Stimulated activated CD4-positive, alpha-beta T cell treated with anti-CD3 and anti-CD28 coated beads, Interleukin-4, amount 100 ng/mL, for 1 hour (primary cell): ENCODE measurements at regions not wholly inside any gene's neighbourhood (a gene's known extent, or its start where the extent isn't known, plus 50 kb on each side); places are given as distances from the start of the nearest gene placed in this dataset.
"Not testable (repeated sequence)": the region's sequence is repeated elsewhere in the genome, so short reads cannot be mapped to it uniquely, and the experiment has no call there.

Source experiments
- DNase-seq: peaks from one replicate; pipeline ENCODE4 v3.0.0-alpha.2; 2020

DNA sequence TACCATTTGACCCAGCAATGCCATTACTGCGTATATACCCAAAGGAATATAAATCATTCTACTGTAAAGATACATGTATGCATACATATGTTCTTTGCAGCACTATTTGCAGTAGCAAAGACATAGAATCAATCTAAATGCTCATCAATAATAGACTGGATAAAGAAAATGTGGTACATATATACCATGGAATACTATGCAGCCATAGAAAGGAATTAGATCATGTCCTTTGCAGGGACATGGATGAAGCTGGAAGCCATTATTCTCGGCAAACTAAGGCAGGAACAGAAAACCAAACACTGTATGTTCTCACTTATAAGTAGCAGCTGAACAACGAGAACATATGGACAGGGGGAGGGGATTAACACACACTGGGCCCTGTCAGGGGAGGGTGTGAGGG is 54.8 kb upstream of the ZNF30 start:
- not testable (repeated sequence) for DNase-seq

DNA sequence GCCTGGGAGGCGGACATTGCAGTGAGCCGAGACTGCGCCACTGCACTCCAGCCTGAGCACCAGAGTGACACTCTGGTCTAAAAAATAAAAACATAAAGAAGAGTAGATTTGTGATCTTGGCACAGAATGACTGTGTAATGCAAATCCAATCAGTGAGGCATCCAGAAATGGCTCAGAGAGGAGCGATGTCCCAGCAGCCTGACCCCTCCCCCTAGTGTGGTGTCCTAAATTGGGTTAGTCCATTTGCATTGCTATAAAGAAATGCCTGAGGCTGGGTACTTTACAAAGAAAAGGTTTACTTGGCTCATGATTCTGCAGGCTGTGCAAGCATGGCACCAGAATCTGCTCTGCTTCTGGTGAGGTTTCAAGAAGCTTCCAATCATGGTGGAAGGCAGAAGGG is 59.1 kb upstream of the ZNF30 start:
- DNase-seq = no peak

DNA sequence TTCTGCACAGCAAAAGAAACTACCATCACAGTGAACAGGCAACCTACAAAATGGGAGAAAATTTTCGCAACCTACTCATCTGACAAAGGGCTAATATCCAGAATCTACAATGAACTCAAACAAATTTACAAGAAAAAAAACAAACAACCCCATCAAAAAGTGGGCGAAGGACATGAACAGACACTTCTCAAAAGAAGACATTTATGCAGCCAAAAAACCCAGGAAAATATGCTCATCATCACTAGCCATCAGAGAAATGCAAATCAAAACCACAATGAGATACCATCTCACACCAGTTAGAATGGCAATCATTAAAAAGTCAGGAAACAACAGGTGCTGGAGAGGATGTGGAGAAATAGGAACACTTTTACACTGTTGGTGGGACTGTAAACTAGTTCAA is 61.5 kb upstream of the ZNF30 start:
- not testable (repeated sequence) for DNase-seq

DNA sequence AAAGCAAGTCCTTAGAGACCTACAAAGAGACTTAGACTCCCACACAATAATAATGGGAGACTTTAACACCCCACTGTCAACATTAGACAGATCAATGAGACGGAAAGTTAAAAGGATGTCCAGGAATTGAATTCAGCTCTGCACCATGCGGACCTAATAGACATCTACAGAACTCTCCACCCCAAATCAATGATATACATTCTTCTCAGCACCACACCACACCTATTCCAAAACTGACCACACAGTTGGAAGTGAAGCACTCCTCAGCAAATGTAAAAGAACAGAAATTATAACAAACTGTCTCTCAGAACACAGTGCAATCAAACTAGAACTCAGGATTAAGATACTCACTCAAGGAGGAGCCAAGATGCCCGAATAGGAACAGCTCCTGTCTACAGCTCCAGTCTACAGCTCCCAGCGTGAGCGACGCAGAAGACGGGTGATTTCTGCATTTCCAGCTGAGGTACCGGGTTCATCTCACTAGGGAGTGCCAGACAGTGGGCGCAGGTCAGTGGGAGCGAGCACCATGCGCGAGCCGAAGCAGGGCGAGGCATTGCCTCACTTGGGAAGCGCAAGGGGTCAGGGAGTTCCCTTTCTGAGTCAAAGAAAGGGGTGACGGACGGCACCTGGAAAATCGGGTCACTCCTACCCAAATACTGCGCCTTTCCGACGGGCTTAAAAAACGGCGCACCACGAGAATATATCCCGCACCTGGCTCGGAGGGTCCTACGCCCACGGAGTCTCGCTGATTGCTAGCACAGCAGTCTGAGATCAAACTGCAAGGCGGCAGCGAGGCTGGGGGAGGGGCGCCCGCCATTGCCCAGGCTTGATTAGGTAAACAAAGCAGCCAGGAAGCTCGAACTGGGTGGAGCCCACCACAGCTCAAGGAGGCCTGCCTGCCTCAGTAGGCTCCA is 66.6 kb upstream of the ZNF30 start:
- not testable (repeated sequence) for DNase-seq

DNA sequence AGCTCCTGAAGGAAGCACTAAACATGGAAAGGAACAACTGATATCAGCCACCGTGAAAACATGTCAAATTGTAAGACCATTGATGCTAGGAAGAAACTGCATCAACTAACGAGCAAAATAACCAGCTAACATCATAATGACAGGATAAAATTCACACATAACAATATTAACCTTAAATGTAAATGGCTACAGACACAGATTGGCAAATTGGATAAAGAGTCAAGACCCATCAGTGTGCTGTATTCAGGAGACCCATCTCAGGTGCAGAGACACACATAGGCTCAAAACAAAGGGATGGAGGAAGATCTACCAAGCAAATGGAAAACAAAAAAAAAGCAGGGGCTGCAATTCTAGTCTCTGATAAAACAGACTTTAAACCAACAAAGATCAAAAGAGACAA is 67.4 kb upstream of the ZNF30 start:
- DNase-seq = not testable (repeated sequence)

DNA sequence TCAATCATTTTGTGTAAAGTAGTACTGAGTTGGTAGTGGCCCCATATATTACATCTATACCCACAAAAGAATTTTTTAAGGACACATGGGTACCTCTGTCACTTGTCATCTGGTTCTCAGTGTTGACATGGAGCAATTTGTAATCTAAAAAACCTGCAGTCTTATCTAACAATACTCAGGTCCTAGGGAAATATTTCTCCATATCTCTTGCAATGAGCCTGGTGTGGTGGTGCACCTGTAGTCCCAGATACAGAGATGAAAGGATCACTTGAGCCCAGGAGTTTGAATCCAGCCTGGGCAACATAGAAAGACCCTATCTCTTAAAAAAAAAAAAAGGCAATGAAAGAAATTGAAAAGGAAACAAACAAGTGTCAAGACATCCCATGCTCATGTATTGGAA is 70.7 kb upstream of the ZNF30 start:
- DNase-seq = no peak

DNA sequence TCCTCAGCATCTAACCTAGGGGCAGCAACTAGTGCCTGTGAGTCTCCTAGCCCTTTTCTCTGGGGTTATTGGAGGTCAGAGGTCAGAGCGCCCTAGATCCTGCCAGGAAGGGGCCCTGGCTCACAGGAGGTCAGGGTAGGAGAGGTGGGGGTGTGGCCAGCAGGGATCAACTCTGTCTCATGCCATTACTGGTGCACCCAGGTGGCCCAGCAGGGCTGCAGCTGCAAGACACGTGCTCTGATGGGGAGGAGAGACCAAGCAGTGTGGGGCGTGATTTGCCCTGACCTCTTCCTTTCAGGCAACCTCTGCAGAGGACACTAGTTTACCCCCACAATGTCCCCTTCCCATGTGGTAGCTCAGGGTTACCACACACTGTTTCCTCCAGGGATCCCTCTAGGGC is 73.3 kb upstream of the ZNF30 start:
- no peak for DNase-seq

DNA sequence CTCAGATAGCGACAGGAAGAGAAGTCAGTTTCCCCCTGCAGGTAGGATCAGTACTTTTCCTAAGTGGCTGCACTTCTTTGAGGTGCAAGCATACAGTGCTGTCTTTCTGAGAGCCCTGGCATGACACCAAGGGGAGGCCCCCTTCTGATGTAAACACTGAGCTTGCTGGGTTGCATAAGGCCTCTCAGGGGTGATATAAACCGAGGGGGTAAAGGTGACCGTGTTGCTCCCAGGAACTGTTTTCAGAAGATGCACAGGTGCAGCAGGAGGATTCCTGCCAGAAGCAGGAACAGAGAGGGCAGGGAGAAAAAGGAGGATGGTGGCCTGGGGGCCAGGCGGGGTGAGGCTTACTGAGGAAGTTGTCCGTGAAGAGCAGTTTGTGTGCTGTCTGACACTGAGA is 74.0 kb upstream of the ZNF30 start:
- DNase-seq = no peak

DNA sequence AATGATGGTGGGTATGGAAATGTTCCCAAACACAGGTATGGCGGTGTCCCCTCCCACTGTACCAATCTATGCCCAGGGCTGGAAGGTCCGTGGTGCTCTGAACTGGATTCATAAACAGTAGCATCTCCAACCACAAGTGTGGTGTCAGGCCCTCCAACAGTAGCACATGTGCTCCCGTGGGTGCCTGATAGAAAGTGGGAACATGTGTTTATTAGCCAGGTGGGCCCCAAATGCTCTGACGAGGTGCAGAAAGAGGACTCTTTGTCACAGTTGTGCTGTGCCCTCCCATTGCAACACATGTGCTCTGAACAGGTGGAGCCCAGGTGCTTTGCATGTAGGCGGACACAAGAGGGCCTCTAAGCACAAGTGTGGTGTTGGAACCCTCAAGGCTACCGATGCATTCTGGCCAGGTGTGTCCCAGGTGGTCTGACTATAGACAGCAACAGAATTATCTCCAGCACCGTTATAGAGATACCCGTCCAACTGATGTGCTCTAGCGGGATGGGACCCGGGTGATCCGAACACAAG is 75.4 kb upstream of the ZNF30 start:
- no peak for DNase-seq

DNA sequence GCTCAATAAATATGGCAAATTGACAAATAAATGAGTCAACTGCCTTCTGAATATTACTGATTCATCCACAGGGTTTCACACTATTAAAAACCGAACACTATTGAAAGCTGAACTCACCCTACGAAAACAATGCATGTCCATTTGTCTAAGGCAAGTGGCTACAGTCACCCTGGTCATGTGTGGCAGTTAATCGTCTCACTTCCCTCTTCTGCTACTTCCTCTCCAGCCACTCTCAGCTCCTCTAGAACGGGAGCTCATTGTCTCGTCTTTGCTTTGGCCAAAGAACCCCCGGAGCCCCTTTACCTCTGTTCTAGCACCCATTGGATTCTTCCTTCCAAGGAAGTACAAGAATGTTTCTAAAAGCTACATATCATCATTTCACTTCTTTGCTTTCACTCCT is 74.4 kb upstream of the ZNF599 start:
- DNase-seq = no peak

DNA sequence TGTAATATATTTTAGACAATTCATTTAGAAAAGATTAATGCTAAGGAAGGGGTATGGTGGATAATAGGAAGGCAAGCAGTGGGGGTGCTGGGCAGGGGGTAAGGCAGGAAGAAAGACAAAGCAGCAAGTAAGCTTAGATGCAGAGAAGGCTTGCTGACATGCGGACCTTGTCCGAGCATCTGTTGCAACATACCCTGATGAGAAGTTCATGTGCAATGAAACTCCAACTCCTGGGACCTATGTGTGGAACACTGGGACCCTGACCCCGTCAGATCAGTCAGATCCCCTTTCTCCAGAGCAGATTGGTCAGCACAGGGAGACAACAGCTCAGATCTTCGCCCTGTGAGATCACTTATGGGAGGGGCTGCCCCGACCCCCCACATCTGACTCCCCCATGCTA is 71.3 kb upstream of the ZNF599 start:
- DNase-seq = no peak

DNA sequence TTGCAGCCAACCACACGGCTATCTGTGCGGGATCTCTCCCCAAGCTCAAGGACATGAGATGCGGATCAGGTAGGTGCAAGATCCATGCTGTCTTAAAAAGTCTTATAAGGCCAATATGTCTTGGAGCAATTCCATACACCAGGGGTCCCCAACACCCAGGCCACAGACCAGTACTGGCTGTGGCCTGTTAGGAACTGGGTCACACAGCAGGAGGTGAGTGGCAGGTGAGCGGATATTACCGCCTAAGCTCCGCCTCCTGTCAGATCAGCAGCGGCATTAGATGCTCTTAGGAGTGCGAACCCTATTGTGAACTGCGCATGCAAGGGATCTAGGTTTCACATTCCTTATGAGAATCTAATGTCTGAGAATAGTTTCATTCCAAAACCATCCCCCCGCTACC is 68.8 kb upstream of the ZNF599 start:
- no peak for DNase-seq

DNA sequence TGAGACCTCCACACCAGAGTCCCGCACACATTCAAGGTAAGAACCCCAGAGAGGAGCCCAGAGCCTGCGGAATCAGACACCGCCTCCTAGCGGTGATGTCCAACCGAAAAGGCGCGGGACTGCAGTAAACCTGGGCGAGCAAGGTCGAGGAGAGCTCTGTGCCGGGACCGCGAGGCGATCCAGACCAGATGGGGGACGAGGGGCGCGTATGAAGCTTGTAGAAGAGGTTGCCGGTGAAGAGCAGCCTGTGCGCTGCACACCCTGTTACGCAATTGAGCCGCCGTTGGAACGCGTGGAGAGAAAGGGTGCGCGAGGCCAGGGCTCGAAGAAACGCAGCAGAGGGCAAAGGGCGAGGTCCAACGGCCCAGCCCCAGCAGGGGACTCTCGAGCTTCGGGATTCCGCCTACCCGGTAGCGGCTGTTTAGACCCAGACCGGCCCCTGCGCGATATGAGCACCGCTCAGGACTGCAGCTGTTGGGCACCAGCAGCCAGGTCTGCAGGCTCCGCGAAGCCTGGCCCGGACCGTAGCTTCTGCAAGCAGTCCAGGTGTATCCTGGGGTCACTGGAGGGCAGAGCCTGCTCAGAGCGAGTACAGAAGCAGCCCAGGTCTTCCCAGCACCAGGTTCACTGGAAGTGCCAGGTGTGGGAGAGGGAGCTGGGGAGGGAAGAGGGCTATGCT is 65.9 kb upstream of the ZNF599 start:
- peak; percentile 33 for DNase-seq

DNA sequence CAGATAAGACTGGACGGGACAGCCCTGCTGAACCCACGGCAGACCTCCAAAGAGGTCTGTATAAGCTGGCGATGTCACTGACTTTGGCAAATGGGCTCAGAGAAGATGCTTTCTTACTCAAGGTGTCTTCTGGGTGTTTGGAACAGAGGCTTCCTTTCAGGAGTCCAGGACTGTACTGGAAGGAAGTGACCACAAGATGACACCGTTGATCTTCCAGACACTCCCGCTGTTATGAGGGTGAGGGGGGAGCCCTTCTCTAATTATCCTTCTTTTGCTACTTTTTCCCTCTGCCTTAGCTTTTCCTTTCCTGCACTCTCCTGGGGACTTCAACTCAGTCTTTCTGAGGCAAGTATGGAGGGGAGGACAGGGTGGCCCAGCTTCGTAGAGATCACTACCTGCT is 65.2 kb upstream of the ZNF599 start:
- DNase-seq = no peak

DNA sequence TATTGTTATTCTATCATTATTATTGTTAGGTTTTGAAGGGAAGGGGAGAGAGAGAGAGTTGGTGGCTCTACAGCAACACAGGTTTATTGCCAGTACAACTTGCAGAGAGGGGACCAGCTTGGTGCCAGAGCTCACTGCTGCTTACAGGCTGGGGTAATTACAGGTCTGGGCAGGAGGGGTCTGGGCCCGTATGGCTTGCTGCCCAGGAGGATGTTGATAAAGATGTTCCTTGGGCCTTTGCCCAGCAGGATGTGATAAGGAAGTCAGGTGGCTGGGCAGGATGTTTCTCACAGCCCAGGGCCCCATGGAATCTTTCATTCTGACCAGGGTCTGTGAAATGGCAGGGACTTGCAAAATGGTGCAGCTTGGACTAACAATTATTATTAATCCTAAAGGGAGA is 64.2 kb upstream of the ZNF599 start:
- DNase-seq = no peak

DNA sequence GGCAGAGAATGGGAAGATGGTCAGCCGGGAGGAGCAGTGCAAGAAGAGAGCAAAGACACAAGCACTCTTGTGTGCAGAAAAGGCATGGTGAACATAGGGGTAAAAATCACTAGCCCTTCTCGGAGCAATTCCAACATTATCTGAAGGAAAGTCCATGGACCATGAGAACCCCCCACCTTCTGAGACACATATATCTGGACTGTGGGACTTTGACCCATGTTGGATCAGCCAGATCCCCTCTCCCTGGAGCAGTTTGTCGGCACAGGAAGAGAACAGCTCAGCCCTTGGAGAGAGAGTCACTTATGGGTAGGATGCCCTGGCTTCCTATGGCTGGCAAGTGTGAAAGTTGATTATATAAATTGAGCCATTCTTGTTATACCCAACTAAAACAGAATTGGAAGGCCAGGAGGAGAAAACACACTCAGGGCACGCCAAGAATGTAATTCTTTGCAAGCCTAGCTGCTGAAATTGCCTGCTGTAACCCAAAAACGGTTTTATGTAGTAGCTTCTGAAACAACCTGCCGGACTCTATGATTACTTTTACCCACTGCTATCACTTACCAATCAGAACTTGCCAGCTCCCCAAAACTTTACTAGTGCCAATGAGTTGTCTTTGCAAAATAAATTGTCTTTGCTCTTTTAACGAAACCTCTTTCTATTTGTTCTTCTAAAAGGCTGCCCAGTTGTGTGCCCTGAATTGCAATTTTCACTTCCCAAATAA is 62.8 kb upstream of the ZNF599 start:
- DNase-seq = no peak

DNA sequence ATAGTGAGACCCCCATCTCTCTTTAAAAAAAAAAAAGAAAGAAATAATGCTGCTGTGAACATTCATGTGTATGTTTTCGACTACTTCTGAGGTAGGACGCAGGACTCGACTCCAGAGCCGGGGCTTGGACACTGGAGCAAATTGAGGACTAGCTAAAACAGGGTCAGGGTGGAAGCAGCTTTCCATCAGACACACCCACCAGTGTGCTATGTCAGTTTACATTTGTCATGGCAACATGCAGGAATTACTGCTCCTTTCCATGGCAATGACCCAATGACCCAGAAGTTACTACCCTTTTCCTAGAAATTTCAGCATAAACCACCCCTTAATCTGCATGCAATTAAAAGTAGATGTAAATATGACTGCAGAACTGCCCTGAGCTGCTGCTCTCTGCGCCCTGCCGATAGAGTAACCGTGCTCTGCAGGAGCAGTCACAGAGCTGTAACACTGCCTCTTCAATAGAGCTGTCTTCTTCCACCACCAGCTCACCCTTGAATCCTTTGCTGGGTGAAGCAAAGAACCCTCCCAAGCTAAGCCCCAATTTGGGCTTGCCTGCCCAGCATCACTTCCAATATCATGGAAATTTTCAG is 61.6 kb upstream of the ZNF599 start:
- no peak for DNase-seq

DNA sequence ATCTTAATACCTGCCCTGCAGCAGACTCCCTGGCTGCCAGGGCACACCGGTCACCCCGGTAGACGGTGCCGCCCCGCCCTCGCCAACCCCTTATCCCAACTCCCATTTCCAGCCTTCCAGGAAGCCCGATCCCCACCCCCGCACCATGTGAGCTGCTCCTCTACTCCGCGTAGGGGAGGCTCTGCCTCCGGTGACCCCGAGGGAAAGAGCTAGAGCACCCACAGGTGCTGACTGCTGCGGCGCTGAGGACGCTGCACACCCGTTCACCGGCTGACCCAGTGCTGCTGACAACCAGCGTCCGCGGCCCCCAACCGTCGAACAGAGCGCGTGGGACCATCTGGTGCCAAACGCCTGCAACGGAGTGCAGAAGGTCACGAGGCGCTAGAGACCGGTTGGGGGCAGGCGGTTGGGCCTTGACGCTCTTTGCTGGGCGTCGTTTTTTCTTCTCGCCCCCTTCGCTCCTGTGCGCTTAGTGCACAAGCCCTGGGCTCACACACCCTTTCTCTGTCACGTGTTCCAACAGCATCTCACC is 59.6 kb upstream of the ZNF599 start:
- no peak for DNase-seq

DNA sequence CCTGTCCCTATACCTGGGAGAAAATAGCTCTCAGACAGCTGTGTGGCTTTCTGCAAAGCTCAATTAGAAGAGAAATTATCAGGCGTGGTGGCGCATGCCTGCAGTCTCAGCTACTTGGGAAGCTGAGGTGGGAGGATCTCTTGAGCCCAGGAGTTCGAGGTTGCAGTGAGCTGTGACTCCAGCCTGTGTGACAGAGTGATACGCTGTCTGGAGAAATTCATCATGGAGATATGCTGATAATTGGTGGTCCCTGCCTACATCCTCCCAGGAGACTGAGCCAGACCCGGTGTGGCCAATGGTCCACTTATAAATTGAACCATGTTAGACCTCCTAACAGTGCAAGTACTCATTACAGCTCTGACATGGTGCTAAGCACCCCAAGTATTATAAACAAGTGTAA is 58.7 kb upstream of the ZNF599 start:
- DNase-seq = no peak

DNA sequence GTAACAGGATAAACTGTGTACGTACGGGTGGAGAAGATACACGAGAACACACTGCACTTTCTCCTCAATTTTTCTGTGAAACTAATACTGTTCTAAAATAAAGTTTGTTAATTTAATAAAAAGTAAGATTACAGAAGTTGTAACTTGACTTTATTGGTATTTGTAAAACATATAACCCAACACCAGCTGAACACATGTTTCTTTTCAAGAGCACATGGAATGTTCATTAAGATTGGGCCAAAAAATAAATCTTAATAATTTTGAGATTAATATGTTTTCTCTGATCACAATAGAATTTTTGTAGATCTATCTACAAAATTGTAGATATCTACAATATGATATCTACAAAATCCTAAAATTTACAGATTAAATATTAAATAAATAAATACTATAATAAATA is 55.1 kb upstream of the ZNF599 start:
- DNase-seq = no peak

DNA sequence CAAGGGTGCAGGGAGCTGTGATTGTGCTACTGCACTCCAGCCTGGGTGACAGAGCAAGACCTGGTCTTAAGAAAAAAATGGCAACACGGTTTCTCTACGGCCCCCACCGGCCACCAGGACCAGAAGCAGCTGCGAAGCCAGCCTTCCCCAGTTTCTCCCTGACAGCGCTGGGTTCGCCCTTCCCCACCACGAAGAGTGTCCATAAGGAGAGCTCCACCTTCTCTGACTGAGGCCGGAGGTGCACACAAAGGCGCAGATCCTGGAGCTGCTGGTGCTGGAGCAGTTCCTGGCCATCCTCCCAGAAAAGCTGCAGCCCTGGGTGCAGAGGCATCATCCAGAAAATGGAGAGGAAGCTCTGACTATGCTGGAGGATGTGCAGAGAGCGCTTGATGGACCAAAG is 52.2 kb upstream of the ZNF599 start:
- no peak for DNase-seq

DNA sequence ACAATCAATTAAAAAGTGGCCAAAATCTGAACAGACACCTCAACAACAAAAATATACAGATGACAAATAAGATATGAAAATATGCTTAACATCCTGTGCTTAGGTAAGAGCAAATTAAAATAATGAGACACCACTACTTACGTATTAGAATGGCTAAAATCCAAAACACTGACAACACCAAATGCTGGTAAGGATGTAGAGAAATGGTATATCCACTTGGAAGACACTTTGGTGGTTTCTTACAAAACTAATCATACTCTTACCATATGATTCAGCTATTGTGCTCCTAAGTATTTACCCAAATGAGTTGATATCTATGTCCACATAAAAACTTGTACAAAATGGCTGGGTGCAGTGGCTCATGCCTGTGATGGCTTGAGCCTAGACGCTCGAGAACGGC is 51.7 kb upstream of the ZNF599 start:
- no peak for DNase-seq
